ENCODE measurements at regions not wholly inside any gene's neighbourhood (a gene's known extent, or its start where the extent isn't known, plus 50 kb on each side); places are given as distances from the start of the nearest gene placed in this dataset.

- DNase-seq (no peak), ATAC-seq (no peak)
- Histone ChIP-seq H3K4me1 (peaks cover 0 to 20% (median 0%) of the 10 kb centered on the region in 12 donors), H3K9me3 (no peaks in the 10 kb centered on the region), H3K27me3 (no peaks in the 10 kb centered on the region), H3K27ac (no peak overlapping the region), H3K36me3 (no peaks in the 10 kb centered on the region), H3K4me3 (no peak overlapping the region)
- intact Hi-C loops (cut with DNase I): no loop called here
- WGBS, 4 donors: 88 to 90% (median 89%) methylated on average over 4 of the region's 4 CpGs
- TF ChIP-seq, protein P1, sequence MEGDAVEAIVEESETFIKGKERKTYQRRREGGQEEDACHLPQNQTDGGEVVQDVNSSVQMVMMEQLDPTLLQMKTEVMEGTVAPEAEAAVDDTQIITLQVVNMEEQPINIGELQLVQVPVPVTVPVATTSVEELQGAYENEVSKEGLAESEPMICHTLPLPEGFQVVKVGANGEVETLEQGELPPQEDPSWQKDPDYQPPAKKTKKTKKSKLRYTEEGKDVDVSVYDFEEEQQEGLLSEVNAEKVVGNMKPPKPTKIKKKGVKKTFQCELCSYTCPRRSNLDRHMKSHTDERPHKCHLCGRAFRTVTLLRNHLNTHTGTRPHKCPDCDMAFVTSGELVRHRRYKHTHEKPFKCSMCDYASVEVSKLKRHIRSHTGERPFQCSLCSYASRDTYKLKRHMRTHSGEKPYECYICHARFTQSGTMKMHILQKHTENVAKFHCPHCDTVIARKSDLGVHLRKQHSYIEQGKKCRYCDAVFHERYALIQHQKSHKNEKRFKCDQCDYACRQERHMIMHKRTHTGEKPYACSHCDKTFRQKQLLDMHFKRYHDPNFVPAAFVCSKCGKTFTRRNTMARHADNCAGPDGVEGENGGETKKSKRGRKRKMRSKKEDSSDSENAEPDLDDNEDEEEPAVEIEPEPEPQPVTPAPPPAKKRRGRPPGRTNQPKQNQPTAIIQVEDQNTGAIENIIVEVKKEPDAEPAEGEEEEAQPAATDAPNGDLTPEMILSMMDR (IDR thresholded peaks at IDR 0.05): no peak
- no peak for TF ChIP-seq POLR2A (IDR thresholded peaks at IDR 0.05)
Measured at GRCh38 chr3:160136421-160136820, 88.8 kb upstream of the C3orf80 start.

DNA sequence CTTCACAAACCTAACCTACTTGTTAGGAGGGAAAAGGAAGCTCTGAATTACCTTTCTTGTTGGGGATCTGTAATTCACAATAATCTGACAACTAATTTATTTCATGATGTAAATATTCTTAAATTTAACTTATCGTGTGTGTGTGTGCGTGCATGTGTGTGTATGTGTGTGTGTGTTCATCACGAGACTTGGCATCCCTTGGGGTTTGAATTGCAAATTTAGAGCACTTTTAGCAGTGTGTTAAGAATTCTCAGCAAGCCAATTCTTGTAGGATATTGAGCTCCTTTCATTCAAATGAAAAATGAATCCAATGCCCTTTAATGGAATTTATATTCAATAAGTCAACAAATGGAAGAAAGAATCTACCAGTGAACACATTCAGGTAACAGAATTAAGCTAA is 85.9 kb upstream of the C3orf80 start:
- Histone ChIP-seq H3K27ac (no peak overlapping the region), H3K4me3 (no peak overlapping the region), H3K36me3 (no peaks in the 10 kb centered on the region), H3K27me3 (no peaks in the 10 kb centered on the region), H3K9me3 (peaks cover 0 to 13% (median 5%) of the 10 kb centered on the region in 12 donors), H3K4me1 (peaks cover 0 to 16% (median 0%) of the 10 kb centered on the region in 12 donors)
- intact Hi-C loops (cut with DNase I): no loop called here
- DNase-seq: no peak
- WGBS, 4 donors: 70 to 82% (median 76%) methylated on average over 3 of the region's 3 CpGs
- TF ChIP-seq, protein P1 (IDR thresholded peaks at IDR 0.05): no peak
- TF ChIP-seq POLR2A (IDR thresholded peaks at IDR 0.05): no peak
- ATAC-seq: no peak

GRCh38 chr3:160140756-160141155 is 84.5 kb upstream of the C3orf80 start:
- ATAC-seq: no peak
- Histone ChIP-seq H3K27me3 (no peaks in the 10 kb centered on the region), H3K36me3 (no peaks in the 10 kb centered on the region), H3K4me3 (no peak overlapping the region), H3K4me1 (peaks cover 0 to 2% (median 0%) of the 10 kb centered on the region in 12 donors), H3K9me3 (peaks cover 0 to 13% (median 5%) of the 10 kb centered on the region in 12 donors), H3K27ac (no peak overlapping the region)
- 82 to 100% (median 88%) methylated on average over 2 of the region's 2 CpGs for WGBS, 4 donors
- DNase-seq: no peak
- TF ChIP-seq, protein P1 (IDR thresholded peaks at IDR 0.05): no peak
- TF ChIP-seq POLR2A (IDR thresholded peaks at IDR 0.05): no peak
- intact Hi-C loops (cut with DNase I): no loop called here

GRCh38 chr3:160141485-160142185 is 83.6 kb upstream of the C3orf80 start:
- H3K4me3 ChIP-seq: no peak overlapping the region
- ATAC-seq: no peak
- H3K36me3 ChIP-seq: no peaks in the 10 kb centered on the region
- H3K27ac ChIP-seq: no peak overlapping the region
- no peaks in the 10 kb centered on the region for H3K27me3 ChIP-seq
- H3K9me3 ChIP-seq: peaks cover 0 to 13% (median 5%) of the 10 kb centered on the region in 12 donors
- intact Hi-C loops (cut with DNase I): no loop called here
- DNase-seq: no peak
- WGBS, 4 donors: 66 to 77% (median 71%) methylated on average over 4 of the region's 4 CpGs
- no peak for TF ChIP-seq POLR2A (IDR thresholded peaks at IDR 0.05)
- TF ChIP-seq, protein P1 (IDR thresholded peaks at IDR 0.05): no peak
- H3K4me1 ChIP-seq: no peaks in the 10 kb centered on the region
